DOHH2 (cell line): ENCODE measurements at regions not wholly inside any gene's neighbourhood (a gene's known extent, or its start where the extent isn't known, plus 50 kb on each side); places are given as distances from the start of the nearest gene placed in this dataset.

Experiments used
- H3F3A ChIP-seq: fragments of 200-600 bp; sonication (generic), shearing (Covaris generic); 2 replicates; pipeline ENCODE4 v1.6.0; 2016; ENCODE audit warnings: antibody characterized with exemption, mild to moderate bottlenecking; ENCODE audit not compliant: control insufficient read depth, insufficient read depth
- H3K27ac ChIP-seq: fragments of 200-600 bp; sonication (generic); 2 replicates; pipeline ENCODE4 v1.5.1; 2014; ENCODE audit warnings: low read depth, mild to moderate bottlenecking, low read length, moderate library complexity
- H3K27me3 ChIP-seq: fragments of 200-600 bp; sonication (generic); 2 replicates; pipeline ENCODE4 v1.6.1; 2014; ENCODE audit warnings: mild to moderate bottlenecking, low read length, mixed read lengths; ENCODE audit not compliant: control insufficient read depth
- H3K36me3 ChIP-seq: fragments of 200-600 bp; sonication (generic); 2 replicates; pipeline ENCODE4 v1.6.1; 2014; ENCODE audit warnings: mild to moderate bottlenecking, low read length, moderate library complexity, mixed read lengths; ENCODE audit not compliant: control insufficient read depth
- H3K4me1 ChIP-seq: fragments of 200-600 bp; sonication (generic); 2 replicates; pipeline ENCODE4 v1.6.1; 2014; ENCODE audit warnings: mild to moderate bottlenecking, low read length, mixed read lengths; ENCODE audit not compliant: control insufficient read depth
- H3K4me2 ChIP-seq: fragments of 200-600 bp; sonication (generic); 2 replicates; pipeline ENCODE4 v1.6.0; 2014; ENCODE audit warnings: mild to moderate bottlenecking, low read length, moderate library complexity
- H3K4me3 ChIP-seq: fragments of 200-600 bp; sonication (generic); 2 replicates; pipeline ENCODE4 v1.5.1; 2014; ENCODE audit warnings: mild to moderate bottlenecking, low read length, mixed read lengths
- H3K79me2 ChIP-seq: fragments of 200-600 bp; sonication (generic); 2 replicates; pipeline ENCODE4 v1.6.1; 2014; ENCODE audit warnings: mild to moderate bottlenecking, low read length, mixed read lengths; ENCODE audit not compliant: control insufficient read depth
- H3K9me2 ChIP-seq: fragments of 200-600 bp; sonication (generic); replicated peaks from 2 replicates; pipeline ENCODE4 v1.6.1; 2014; ENCODE audit warnings: mild to moderate bottlenecking, low read length, mixed read lengths; ENCODE audit not compliant: control insufficient read depth
- H3K9me3 ChIP-seq: fragments of 200-600 bp; sonication (generic); 2 replicates; pipeline ENCODE4 v1.6.1; 2014; ENCODE audit warnings: antibody characterized with exemption, low read length, mixed read lengths; ENCODE audit not compliant: control insufficient read depth, insufficient read depth
- H4K20me1 ChIP-seq: fragments of 200-600 bp; sonication (generic); 2 replicates; pipeline ENCODE4 v1.6.0; 2014; ENCODE audit warnings: low read depth, mild to moderate bottlenecking, antibody characterized with exemption, low read length, moderate library complexity; ENCODE audit not compliant: control insufficient read depth, insufficient read depth
- EZH2phosphoT487 ChIP-seq: fragments of 200-600 bp; sonication (generic); IDR thresholded peaks from 2 replicates; pipeline ENCODE4 v1.6.1; 2017; ENCODE audit warnings: borderline replicate concordance, mild to moderate bottlenecking, antibody characterized with exemption, low read length, moderate library complexity, mixed read lengths
- TF ChIP-seq, protein P1 (sequence below): fragments of 200-600 bp; sonication (generic); IDR thresholded peaks from one replicate; pipeline ENCODE4 v1.5.1; 2014; ENCODE audit warnings: antibody characterized with exemption, mild to moderate bottlenecking, low read depth, low read length; ENCODE audit not compliant: poor library complexity, severe bottlenecking

DNA sequence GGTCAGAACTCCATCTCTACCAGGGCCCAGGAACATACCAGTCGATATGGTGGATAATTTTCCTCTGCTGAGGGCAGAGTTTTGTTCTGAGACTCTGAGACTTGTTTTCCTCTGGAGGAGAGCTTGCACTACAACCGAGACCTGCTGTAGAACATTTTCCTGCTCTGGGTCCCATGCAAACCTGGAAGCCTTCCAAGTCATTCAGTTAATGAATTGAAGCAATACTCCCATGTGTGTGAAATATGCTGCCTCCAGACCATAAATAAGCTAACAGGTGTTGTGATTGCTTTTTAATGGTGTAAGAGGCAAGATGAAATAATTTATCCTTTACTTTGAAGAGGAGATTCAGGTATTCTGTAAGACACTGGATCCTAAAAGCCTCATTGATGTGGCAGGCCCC, 372.8 kb downstream of the TMEM167A start:
- no peak overlapping the region for H3K4me2 ChIP-seq
- no peaks in the 10 kb centered on the region for H3K27me3 ChIP-seq
- H4K20me1 ChIP-seq = no peaks in the 10 kb centered on the region
- H3K4me3 ChIP-seq = no peak overlapping the region
- H3K9me3 ChIP-seq = no peaks in the 10 kb centered on the region
- H3K79me2 ChIP-seq = no peaks in the 10 kb centered on the region
- H3F3A ChIP-seq = no peaks in the 10 kb centered on the region
- H3K4me1 ChIP-seq = no peaks in the 10 kb centered on the region
- no peak overlapping the region for H3K27ac ChIP-seq
- no peaks in the 10 kb centered on the region for H3K36me3 ChIP-seq
- H3K9me2 ChIP-seq = no peaks in the 10 kb centered on the region
- TF ChIP-seq EZH2phosphoT487 = no peak
- TF ChIP-seq, protein P1, sequence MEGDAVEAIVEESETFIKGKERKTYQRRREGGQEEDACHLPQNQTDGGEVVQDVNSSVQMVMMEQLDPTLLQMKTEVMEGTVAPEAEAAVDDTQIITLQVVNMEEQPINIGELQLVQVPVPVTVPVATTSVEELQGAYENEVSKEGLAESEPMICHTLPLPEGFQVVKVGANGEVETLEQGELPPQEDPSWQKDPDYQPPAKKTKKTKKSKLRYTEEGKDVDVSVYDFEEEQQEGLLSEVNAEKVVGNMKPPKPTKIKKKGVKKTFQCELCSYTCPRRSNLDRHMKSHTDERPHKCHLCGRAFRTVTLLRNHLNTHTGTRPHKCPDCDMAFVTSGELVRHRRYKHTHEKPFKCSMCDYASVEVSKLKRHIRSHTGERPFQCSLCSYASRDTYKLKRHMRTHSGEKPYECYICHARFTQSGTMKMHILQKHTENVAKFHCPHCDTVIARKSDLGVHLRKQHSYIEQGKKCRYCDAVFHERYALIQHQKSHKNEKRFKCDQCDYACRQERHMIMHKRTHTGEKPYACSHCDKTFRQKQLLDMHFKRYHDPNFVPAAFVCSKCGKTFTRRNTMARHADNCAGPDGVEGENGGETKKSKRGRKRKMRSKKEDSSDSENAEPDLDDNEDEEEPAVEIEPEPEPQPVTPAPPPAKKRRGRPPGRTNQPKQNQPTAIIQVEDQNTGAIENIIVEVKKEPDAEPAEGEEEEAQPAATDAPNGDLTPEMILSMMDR = no peak

DNA sequence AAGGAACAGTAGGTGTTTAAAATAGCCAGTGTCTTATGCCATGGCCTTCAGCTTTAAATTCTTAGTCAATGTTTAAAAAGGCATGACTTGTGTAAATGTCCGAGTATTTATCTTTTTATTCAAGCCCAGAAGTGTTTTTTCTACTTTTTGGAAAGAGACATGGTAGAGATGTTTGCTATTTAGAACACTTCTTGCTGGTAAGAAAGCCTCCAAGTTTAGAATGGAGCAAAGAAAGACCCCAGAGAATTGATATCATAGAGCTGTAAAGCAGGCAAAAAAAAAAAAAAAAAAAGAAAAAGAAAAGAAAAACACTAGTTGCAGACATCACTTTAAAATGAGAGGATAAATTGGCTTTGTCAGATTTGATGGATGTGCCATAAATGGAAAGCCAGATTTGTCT, 375.1 kb downstream of the TMEM167A start:
- H3K9me2 ChIP-seq = no peaks in the 10 kb centered on the region
- no peaks in the 10 kb centered on the region for H3F3A ChIP-seq
- H3K4me3 ChIP-seq = no peak overlapping the region
- TF ChIP-seq EZH2phosphoT487 = no peak
- TF ChIP-seq, protein P1 = no peak
- H3K36me3 ChIP-seq = no peaks in the 10 kb centered on the region
- H3K27me3 ChIP-seq = no peaks in the 10 kb centered on the region
- no peak overlapping the region for H3K4me2 ChIP-seq
- no peaks in the 10 kb centered on the region for H3K79me2 ChIP-seq
- no peaks in the 10 kb centered on the region for H4K20me1 ChIP-seq
- H3K9me3 ChIP-seq = no peaks in the 10 kb centered on the region
- no peaks in the 10 kb centered on the region for H3K4me1 ChIP-seq
- no peak overlapping the region for H3K27ac ChIP-seq

DNA sequence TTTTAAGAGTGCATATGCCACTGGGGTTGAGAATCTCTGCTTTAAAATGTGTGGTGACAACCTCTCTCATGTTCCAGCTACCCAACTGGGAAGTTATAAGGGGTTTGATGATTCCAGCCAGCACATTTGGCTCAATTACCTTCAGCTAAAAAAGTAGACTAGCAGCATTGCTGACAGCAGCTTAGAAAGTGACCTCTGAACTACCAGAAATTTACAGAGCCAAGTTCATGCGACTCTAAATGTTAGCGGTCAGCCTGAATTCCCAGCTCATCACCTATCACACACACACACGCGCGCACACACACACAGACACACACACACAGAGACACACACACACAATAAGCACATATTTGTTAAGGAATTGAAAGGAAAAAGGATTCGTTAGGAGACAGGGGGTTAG, 377.5 kb downstream of the TMEM167A start:
- Histone ChIP-seq H3K9me2 (no peaks in the 10 kb centered on the region), H3K4me3 (no peak overlapping the region), H3K4me1 (no peaks in the 10 kb centered on the region), H4K20me1 (no peaks in the 10 kb centered on the region), H3K27ac (no peak overlapping the region), H3K27me3 (no peaks in the 10 kb centered on the region), H3K79me2 (no peaks in the 10 kb centered on the region), H3K36me3 (no peaks in the 10 kb centered on the region), H3K4me2 (no peak overlapping the region), H3F3A (no peaks in the 10 kb centered on the region), H3K9me3 (no peaks in the 10 kb centered on the region)
- no peak for TF ChIP-seq EZH2phosphoT487
- TF ChIP-seq, protein P1 = no peak

DNA sequence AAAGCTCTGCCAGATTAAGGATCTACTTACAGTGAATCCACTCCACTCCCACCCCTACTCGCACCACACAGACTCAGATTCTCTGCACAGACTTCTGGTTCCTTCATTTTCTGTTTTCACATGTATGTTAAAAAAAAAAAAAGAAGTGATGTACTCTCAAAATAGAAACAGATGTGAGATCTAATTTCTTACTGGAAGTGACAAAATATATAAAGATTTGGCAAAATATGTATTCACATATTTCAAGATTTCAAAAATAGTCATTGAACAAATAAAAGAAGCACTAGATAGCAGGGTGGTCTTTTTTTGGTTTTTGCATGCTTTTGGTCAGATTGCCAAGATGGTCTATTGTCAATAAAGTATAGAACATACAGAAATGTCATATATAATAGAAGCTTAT, 379.2 kb downstream of the TMEM167A start:
- H3F3A ChIP-seq = no peaks in the 10 kb centered on the region
- no peaks in the 10 kb centered on the region for H3K9me3 ChIP-seq
- H3K4me1 ChIP-seq = no peaks in the 10 kb centered on the region
- TF ChIP-seq, protein P1 = no peak
- TF ChIP-seq EZH2phosphoT487 = no peak
- no peaks in the 10 kb centered on the region for H4K20me1 ChIP-seq
- H3K4me2 ChIP-seq = no peak overlapping the region
- H3K36me3 ChIP-seq = no peaks in the 10 kb centered on the region
- no peak overlapping the region for H3K27ac ChIP-seq
- H3K4me3 ChIP-seq = no peak overlapping the region
- H3K79me2 ChIP-seq = no peaks in the 10 kb centered on the region
- H3K27me3 ChIP-seq = no peaks in the 10 kb centered on the region
- no peaks in the 10 kb centered on the region for H3K9me2 ChIP-seq
